Activated CD4-positive, alpha-beta T cell treated with anti-CD3 and anti-CD28 coated beads for 36 hours (primary cell): ENCODE measurements at regions not wholly inside any gene's neighbourhood (a gene's known extent, or its start where the extent isn't known, plus 50 kb on each side); places are given as distances from the start of the nearest gene placed in this dataset.
"Not testable (repeated sequence)": the region's sequence is repeated elsewhere in the genome, so short reads cannot be mapped to it uniquely, and the experiment has no call there.

Experiments
- ATAC-seq: fragments of 200-7000 bp; cut with Tn5 transposase; one replicate; pipeline ENCODE4 v1.10.0; 2021; ENCODE audit warnings: mild to moderate bottlenecking, moderate library complexity
- CTCF ChIA-PET: fragments of 350-600 bp; sonication (Branson Sonifier 250); formaldehyde crosslinking; loops from one replicate; lab custom pipeline; 2021; ENCODE audit warnings: antibody characterized with exemption; lab: Charles Lee
- POLR2A ChIA-PET: fragments of 350-600 bp; sonication (Branson Sonifier 250); formaldehyde crosslinking; loops from one replicate; lab custom pipeline; 2021; ENCODE audit warnings: antibody characterized with exemption, inconsistent platforms; lab: Charles Lee
- DNase-seq: peaks from one replicate; pipeline ENCODE4 v3.0.0-alpha.2; 2020
- H3K27ac Mint-ChIP-seq: one replicate; pipeline ENCODE4 v1.8.0; 2021; ENCODE audit warnings: mixed read lengths
- H3K27me3 Mint-ChIP-seq: one replicate; pipeline ENCODE4 v1.8.0; 2021; ENCODE audit warnings: mixed read lengths
- H3K36me3 Mint-ChIP-seq: one replicate; pipeline ENCODE4 v1.8.0; 2021; ENCODE audit warnings: low read depth, mixed read lengths
- H3K4me1 Mint-ChIP-seq: one replicate; pipeline ENCODE4 v1.8.0; 2021; ENCODE audit warnings: mixed read lengths
- H3K4me3 Mint-ChIP-seq: one replicate; pipeline ENCODE4 v1.8.0; 2021; ENCODE audit warnings: mild to moderate bottlenecking, moderate library complexity, mixed read lengths
- H3K9me3 Mint-ChIP-seq: one replicate; pipeline ENCODE4 v1.8.0; 2021; ENCODE audit warnings: low read depth, mixed read lengths
- intact Hi-C, 2 experiments: fragments of 100-400 bp; cut with DNase I in 1 of 2; cut with micrococcal nuclease in 1 of 2; formaldehyde crosslinking; loops; one replicate each; pipeline versions ENCODE4 v1.14.2 to v1.15.1; 2022 to 2024; cut with DNase I, micrococcal nuclease

DNA sequence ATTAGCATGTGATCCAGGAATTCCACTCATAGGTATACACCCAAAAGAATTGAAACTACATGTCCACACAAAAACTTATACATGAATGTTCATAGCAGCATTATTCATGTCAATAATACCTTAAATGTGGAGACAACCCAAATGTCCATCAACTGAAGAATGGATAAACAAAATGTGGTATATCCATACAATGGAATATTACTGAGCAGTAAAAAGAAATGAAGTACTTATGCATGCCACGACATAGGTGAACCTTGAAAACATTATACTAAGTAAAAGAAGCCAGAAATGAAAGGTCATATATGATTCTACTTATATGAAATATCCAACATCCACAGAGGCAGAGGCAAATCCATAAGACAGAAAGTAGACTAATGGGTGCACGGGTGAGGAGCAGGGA, 159.9 kb downstream of the UNC5CL start:
- ChIA-PET CTCF (no interaction called here), POLR2A (no interaction called here)
- no peak overlapping the region for H3K4me3 Mint-ChIP-seq
- H3K36me3 Mint-ChIP-seq, result no peaks in the 10 kb centered on the region
- H3K27ac Mint-ChIP-seq, result no peak overlapping the region
- intact Hi-C loops, result no loop called here
- H3K27me3 Mint-ChIP-seq, result peaks cover 24% of the 10 kb centered on the region
- peaks cover 4% of the 10 kb centered on the region for H3K9me3 Mint-ChIP-seq
- peaks cover 14% of the 10 kb centered on the region for H3K4me1 Mint-ChIP-seq
- no peak for ATAC-seq
- DNase-seq, result no peak

DNA sequence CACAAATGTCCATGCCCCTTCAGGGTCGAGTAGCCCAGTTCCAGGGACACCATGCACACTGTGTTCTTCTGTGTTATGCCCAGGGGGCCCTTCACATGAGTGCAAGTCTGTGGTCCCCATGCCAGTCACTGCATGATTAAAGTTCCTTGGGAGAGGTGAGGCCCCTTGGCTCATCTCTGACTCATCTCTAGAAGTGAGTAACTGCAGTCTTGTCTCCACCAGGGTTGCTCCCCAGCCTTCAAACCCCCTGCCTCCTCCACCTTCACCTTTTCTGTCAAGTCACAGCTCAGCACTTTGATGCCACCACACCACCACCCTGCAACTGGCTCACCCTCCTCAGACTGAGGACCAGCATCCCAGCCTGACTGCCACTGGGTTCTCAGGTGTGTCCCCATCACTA, 161.7 kb downstream of the UNC5CL start:
- Mint-ChIP-seq H3K9me3 (peaks cover 4% of the 10 kb centered on the region), H3K4me3 (no peak overlapping the region), H3K36me3 (no peaks in the 10 kb centered on the region), H3K4me1 (peaks cover 14% of the 10 kb centered on the region), H3K27me3 (peaks cover 28% of the 10 kb centered on the region), H3K27ac (no peak overlapping the region)
- POLR2A ChIA-PET, result no interaction called here
- intact Hi-C loops, result loop anchor here in 1 of 2 experiments (1.0 kb wide), 1 partner anchor 33 kb away; no protein-coding TSS in a partner anchor
- CTCF ChIA-PET, result interaction anchor here (0.7 to 1.9 kb wide), 5 partner anchors 10 to 430 kb away, joined by 3 to 7 read pairs (median 3); no protein-coding TSS in a partner anchor
- ATAC-seq, result peak; percentile 97
- DNase-seq, result peak; percentile 75

- DNase-seq, result no peak
- H3K27ac Mint-ChIP-seq, result no peak overlapping the region
- no peaks in the 10 kb centered on the region for H3K36me3 Mint-ChIP-seq
- H3K9me3 Mint-ChIP-seq, result peaks cover 4% of the 10 kb centered on the region
- no peak overlapping the region for H3K4me3 Mint-ChIP-seq
- ChIA-PET CTCF (interaction anchor here (1.7 kb wide), 1 partner anchor 11 kb away, joined by 4 read pairs; no protein-coding TSS in a partner anchor), POLR2A (no interaction called here)
- peaks cover 14% of the 10 kb centered on the region for H3K4me1 Mint-ChIP-seq
- no peak for ATAC-seq
- intact Hi-C loops, result no loop called here
- peaks cover 28% of the 10 kb centered on the region for H3K27me3 Mint-ChIP-seq
Measured at GRCh38 chr6:40876336-40876735, 162.7 kb downstream of the UNC5CL start.

- intact Hi-C loops, result no loop called here
- Mint-ChIP-seq H3K27me3 (peaks cover 25% of the 10 kb centered on the region), H3K9me3 (peaks cover 4% of the 10 kb centered on the region), H3K4me1 (peaks cover 14% of the 10 kb centered on the region), H3K27ac (no peak overlapping the region), H3K4me3 (no peak overlapping the region), H3K36me3 (no peaks in the 10 kb centered on the region)
- ATAC-seq (no peak), DNase-seq (no peak)
- ChIA-PET CTCF (no interaction called here), POLR2A (no interaction called here)
Measured at GRCh38 chr6:40874495-40874894, 164.5 kb downstream of the UNC5CL start.

DNA sequence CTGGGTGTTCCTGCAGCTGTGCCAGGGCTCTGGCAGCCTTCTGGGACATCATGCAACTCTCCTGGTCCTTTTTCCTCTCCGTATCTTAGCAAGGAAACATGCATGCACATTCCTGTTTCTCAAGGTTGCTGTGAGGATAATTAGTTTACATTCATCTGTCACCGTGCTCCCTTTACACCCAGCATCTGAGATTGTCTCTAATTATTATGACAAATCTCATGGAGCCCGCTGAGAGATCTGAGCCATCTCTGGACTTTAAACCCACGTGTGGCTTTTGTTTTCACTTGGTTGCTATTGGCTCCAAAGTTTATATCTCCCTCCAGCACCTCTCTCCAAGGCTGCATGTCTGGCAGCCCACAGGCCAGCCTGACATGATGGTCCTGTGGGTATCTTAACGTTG, 167.6 kb downstream of the UNC5CL start:
- no peaks in the 10 kb centered on the region for H3K36me3 Mint-ChIP-seq
- CTCF ChIA-PET, result no interaction called here
- H3K4me1 Mint-ChIP-seq, result peaks cover under 1% of the 10 kb centered on the region
- peaks cover 15% of the 10 kb centered on the region for H3K27me3 Mint-ChIP-seq
- H3K4me3 Mint-ChIP-seq, result no peak overlapping the region
- intact Hi-C loops, result no loop called here
- POLR2A ChIA-PET, result no interaction called here
- DNase-seq (no peak), ATAC-seq (no peak)
- no peaks in the 10 kb centered on the region for H3K9me3 Mint-ChIP-seq
- no peak overlapping the region for H3K27ac Mint-ChIP-seq

DNA sequence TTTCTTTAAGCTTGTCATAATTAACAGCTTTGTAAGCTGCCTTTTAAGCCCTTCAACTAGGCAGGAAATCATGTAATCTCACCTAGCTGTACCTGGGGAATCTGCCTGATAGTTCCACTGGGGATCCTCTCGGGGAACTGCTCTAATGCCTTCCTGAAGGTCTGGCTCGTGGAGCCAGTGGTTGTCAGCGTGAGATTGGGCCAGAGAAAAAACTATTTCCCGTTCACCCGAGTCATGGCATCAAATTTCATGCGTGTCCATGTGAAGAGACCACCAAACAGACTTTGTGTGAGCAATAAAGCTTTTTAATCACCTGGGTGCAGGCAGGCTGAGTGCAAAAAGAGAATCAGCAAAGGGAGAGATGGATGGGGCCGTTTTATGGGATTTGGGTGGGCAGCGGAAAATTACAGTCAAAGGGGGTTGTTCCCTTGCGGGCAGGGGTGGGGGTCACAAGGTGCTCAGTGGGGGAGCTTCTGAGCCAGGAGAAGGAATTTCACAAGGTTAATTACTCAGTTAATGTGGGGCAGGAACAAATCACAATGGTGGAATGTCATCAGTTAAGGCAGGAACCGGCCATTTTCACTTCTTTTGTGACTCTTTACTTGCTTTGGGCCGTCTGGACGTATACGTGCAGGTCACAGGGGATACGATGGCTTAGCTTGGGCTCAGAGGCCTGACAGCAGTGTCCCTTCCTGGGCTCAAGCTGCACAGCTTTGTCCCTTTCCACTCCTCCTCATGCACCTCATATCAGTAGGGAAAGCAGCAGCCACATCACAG, 170.7 kb downstream of the UNC5CL start:
- H3K36me3 Mint-ChIP-seq, H3K4me3 Mint-ChIP-seq, CTCF ChIA-PET, DNase-seq, POLR2A ChIA-PET, H3K27ac Mint-ChIP-seq, ATAC-seq, intact Hi-C loops, H3K27me3 Mint-ChIP-seq, H3K4me1 Mint-ChIP-seq, H3K9me3 Mint-ChIP-seq: not testable (repeated sequence)

DNA sequence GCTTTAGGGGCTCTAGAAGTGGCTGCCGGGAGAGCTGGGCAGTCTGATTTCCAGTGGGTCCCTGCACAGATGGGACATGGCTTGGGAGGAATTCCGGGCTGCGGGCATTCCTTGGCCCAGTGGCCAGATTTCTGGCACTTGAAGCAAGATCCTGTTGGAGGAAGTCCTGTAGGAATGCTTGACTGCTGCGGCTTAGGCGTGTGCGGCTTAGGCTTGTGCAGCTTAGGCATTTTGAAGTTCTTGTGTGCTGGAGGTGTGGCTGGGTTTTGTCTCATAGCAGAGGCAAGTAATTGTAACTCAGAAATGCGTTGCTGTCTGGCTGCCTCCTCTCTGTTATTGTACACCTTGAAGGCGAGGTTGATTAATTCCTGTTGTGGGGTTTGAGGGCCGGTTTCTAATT, 171.5 kb downstream of the UNC5CL start:
- H3K4me1 Mint-ChIP-seq, CTCF ChIA-PET, H3K27ac Mint-ChIP-seq, H3K9me3 Mint-ChIP-seq, intact Hi-C loops, H3K36me3 Mint-ChIP-seq, H3K27me3 Mint-ChIP-seq, H3K4me3 Mint-ChIP-seq, ATAC-seq, POLR2A ChIA-PET, DNase-seq: not testable (repeated sequence)

DNA sequence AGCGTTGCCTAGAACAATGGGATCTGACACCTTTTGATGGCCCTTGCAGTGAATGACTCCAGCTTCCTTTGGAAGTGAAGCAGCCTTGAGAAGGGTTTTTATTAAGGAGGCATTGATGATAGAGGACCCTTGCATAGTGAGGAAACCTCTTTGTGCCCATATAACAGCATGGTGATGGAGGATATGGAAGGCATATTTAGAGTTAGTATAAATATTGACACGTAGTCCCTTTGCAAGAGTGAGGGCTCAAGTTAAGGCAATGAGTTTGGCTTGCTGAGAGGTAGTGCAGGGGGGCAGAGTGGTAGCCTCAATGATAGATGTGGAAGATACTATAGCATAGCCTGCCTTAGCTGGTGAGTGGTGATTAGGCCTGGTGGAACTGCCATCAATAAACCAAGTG, 173.8 kb downstream of the UNC5CL start:
- POLR2A ChIA-PET, H3K9me3 Mint-ChIP-seq, DNase-seq, CTCF ChIA-PET, H3K27ac Mint-ChIP-seq, H3K4me3 Mint-ChIP-seq, intact Hi-C loops, H3K27me3 Mint-ChIP-seq, H3K4me1 Mint-ChIP-seq, ATAC-seq, H3K36me3 Mint-ChIP-seq: not testable (repeated sequence)

GRCh38 chr6:40860443-40860842, 178.6 kb downstream of the UNC5CL start:
- ATAC-seq, result no peak
- H3K27me3 Mint-ChIP-seq, result peaks cover 4% of the 10 kb centered on the region
- H3K4me3 Mint-ChIP-seq, result no peak overlapping the region
- no peak overlapping the region for H3K27ac Mint-ChIP-seq
- H3K9me3 Mint-ChIP-seq, result no peaks in the 10 kb centered on the region
- no peak for DNase-seq
- no peaks in the 10 kb centered on the region for H3K4me1 Mint-ChIP-seq
- ChIA-PET POLR2A (no interaction called here), CTCF (no interaction called here)
- intact Hi-C loops, result no loop called here
- H3K36me3 Mint-ChIP-seq, result no peaks in the 10 kb centered on the region

DNA sequence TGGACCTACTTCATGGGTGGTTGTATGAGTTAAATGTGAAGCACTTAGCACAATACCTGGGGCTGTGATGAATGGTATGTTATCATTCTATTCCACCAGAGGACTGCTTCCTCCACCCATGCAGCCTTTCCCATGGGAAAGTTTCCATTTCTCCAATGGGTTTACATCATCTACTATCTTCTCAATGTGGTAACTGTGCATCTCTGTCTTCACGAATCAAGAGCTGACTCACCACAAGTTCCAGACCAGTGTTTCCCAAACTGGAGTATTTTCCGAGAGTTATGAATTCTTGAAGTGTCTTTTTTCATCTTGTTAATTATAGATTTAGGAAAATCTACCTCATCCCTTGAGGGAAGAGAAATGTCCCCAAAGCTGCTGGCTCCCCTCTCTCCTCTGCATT, 182.8 kb downstream of the UNC5CL start:
- Mint-ChIP-seq H3K27ac (no peak overlapping the region), H3K4me1 (peaks cover 5% of the 10 kb centered on the region), H3K9me3 (no peaks in the 10 kb centered on the region), H3K36me3 (no peaks in the 10 kb centered on the region), H3K4me3 (no peak overlapping the region), H3K27me3 (peaks cover 6% of the 10 kb centered on the region)
- intact Hi-C loops, result no loop called here
- DNase-seq, result no peak
- ATAC-seq, result no peak
- CTCF ChIA-PET, result no interaction called here
- POLR2A ChIA-PET, result no interaction called here

DNA sequence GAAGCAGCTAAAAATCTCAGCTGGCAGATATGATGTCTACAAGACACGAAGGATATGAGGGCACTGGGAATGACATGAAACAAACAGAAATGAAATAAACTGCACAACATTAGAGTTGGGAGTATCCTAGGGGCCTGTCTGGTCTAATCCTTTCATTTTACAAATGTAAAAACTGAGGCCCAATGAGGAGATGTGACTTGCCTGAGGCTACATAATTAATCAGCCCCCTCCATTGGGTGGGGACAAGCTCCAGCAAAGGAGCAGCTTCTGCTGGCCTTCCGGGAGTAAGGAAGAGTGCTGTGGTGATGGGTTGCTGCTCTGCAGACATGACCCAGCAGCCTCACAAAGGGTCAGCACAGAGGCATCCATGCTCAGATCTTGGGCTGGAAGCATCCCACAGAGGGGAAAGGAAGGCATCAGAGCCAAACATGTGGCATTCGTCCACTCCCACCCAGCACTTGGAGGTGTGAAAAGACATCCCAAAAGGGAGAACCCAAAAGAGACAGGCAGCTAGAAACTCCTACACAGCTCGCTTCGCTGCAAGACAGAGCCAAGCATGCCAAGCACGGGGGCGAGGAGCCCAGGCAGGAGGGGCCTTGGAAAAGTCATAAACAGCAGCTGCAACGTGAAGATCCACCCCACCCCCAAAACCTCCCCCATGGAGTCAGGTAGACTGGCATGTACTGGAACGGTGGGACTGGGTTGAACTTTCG, 183.7 kb downstream of the UNC5CL start:
- intact Hi-C loops, result no loop called here
- POLR2A ChIA-PET, result no interaction called here

DNA sequence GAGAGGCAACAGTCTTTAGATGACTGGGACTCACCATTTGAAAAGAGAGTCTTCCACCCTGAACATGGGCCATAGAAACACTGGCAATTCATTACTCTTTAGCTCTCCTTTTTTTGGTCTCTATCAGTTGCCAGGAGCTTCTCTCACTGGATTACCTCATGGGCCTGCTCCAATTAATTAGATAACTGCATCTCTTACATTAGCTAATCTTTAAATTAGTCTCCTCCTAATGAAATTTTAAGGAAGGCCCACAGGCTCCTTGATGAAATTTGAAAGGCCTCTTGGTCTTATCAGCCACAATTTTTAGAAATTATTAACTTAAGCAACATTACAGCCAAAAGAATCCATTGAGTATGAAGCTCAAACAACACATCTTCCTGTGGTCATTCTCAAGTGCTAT, 184.4 kb downstream of the UNC5CL start:
- CTCF ChIA-PET, result interaction anchor here (0.6 to 1.6 kb wide), 2 partner anchors 8 to 991 kb away, joined by 3 read pairs; no protein-coding TSS in a partner anchor
- Mint-ChIP-seq H3K27me3 (peaks cover 3% of the 10 kb centered on the region), H3K36me3 (no peaks in the 10 kb centered on the region), H3K4me1 (peaks cover 5% of the 10 kb centered on the region), H3K9me3 (no peaks in the 10 kb centered on the region), H3K27ac (no peak overlapping the region), H3K4me3 (no peak overlapping the region)
- POLR2A ChIA-PET, result no interaction called here
- intact Hi-C loops, result no loop called here
- ATAC-seq, result no peak
- DNase-seq, result no peak

More for the DNA sequence above, 183.7 kb downstream of the UNC5CL start:
- Mint-ChIP-seq H3K27ac (no peak overlapping the region), H3K36me3 (no peaks in the 10 kb centered on the region), H3K4me3 (no peak overlapping the region), H3K4me1 (peaks cover 5% of the 10 kb centered on the region), H3K27me3 (peaks cover 6% of the 10 kb centered on the region), H3K9me3 (no peaks in the 10 kb centered on the region)
- no peak for ATAC-seq
- no peak for DNase-seq
- CTCF ChIA-PET, result interaction anchor here (0.6 to 1.6 kb wide), 2 partner anchors 9 to 991 kb away, joined by 3 read pairs; no protein-coding TSS in a partner anchor
